ENCODE measurements at regions not wholly inside any gene's neighbourhood (a gene's known extent, or its start where the extent isn't known, plus 50 kb on each side); places are given as distances from the start of the nearest gene placed in this dataset.

- no peak overlapping the region for H3K4me3 Mint-ChIP-seq
- DNase-seq = no peak
- H3K36me3 Mint-ChIP-seq (ENCODE audit: low read depth) = no peaks in the 10 kb centered on the region
- H3K27me3 Mint-ChIP-seq = no peaks in the 10 kb centered on the region
- no peak overlapping the region for H3K27ac Mint-ChIP-seq
- H3K4me1 Mint-ChIP-seq = no peaks in the 10 kb centered on the region
- intact Hi-C loops (cut with micrococcal nuclease) = no loop called here
- H3K9me3 Mint-ChIP-seq = peaks cover 3% of the 10 kb centered on the region
Measured at GRCh38 chr10:107481881-107482280, 317.4 kb upstream of the SORCS1 start.

GRCh38 chr10:107481224-107481623 is 316.7 kb upstream of the SORCS1 start:
- peaks cover 7% of the 10 kb centered on the region for H3K9me3 Mint-ChIP-seq
- H3K4me3 Mint-ChIP-seq = no peak overlapping the region
- H3K36me3 Mint-ChIP-seq (ENCODE audit: low read depth) = no peaks in the 10 kb centered on the region
- H3K27me3 Mint-ChIP-seq = no peaks in the 10 kb centered on the region
- H3K27ac Mint-ChIP-seq = no peak overlapping the region
- no peaks in the 10 kb centered on the region for H3K4me1 Mint-ChIP-seq
- intact Hi-C loops (cut with micrococcal nuclease) = no loop called here
- no peak for DNase-seq

- H3K4me3 Mint-ChIP-seq = no peak overlapping the region
- peaks cover 7% of the 10 kb centered on the region for H3K9me3 Mint-ChIP-seq
- no peaks in the 10 kb centered on the region for H3K27me3 Mint-ChIP-seq
- DNase-seq = no peak
- no peaks in the 10 kb centered on the region for H3K4me1 Mint-ChIP-seq
- no peaks in the 10 kb centered on the region for H3K36me3 Mint-ChIP-seq (ENCODE audit: low read depth)
- H3K27ac Mint-ChIP-seq = no peak overlapping the region
- intact Hi-C loops (cut with micrococcal nuclease) = no loop called here
Measured at GRCh38 chr10:107480781-107481180, 316.3 kb upstream of the SORCS1 start.

GRCh38 chr10:107477266-107477665 is 312.8 kb upstream of the SORCS1 start:
- intact Hi-C loops (cut with micrococcal nuclease) = no loop called here
- no peak overlapping the region for H3K4me3 Mint-ChIP-seq

GRCh38 chr10:107476408-107476807 is 311.9 kb upstream of the SORCS1 start:
- no peak overlapping the region for H3K27ac Mint-ChIP-seq
- no peaks in the 10 kb centered on the region for H3K27me3 Mint-ChIP-seq
- no peaks in the 10 kb centered on the region for H3K4me1 Mint-ChIP-seq
- intact Hi-C loops (cut with micrococcal nuclease) = no loop called here
- no peaks in the 10 kb centered on the region for H3K36me3 Mint-ChIP-seq (ENCODE audit: low read depth)
- peaks cover 3% of the 10 kb centered on the region for H3K9me3 Mint-ChIP-seq
- H3K4me3 Mint-ChIP-seq = no peak overlapping the region
- no peak for DNase-seq

More at GRCh38 chr10:107477266-107477665, 312.8 kb upstream of the SORCS1 start:
- DNase-seq = no peak
- Mint-ChIP-seq H3K9me3 (peaks cover 3% of the 10 kb centered on the region), H3K4me1 (no peaks in the 10 kb centered on the region), H3K27ac (no peak overlapping the region), H3K27me3 (no peaks in the 10 kb centered on the region), H3K36me3 (ENCODE audit: low read depth) (no peaks in the 10 kb centered on the region)

GRCh38 chr10:107474650-107475049 is 310.1 kb upstream of the SORCS1 start:
- H3K27me3 Mint-ChIP-seq = no peaks in the 10 kb centered on the region
- intact Hi-C loops (cut with micrococcal nuclease) = no loop called here
- H3K4me1 Mint-ChIP-seq = no peaks in the 10 kb centered on the region
- no peak overlapping the region for H3K4me3 Mint-ChIP-seq
- DNase-seq = no peak
- H3K27ac Mint-ChIP-seq = no peak overlapping the region
- peaks cover 7% of the 10 kb centered on the region for H3K9me3 Mint-ChIP-seq
- no peaks in the 10 kb centered on the region for H3K36me3 Mint-ChIP-seq (ENCODE audit: low read depth)

- peaks cover 7% of the 10 kb centered on the region for H3K9me3 Mint-ChIP-seq
- intact Hi-C loops (cut with micrococcal nuclease) = no loop called here
- H3K27me3 Mint-ChIP-seq = no peaks in the 10 kb centered on the region
- no peak for DNase-seq
- no peak overlapping the region for H3K4me3 Mint-ChIP-seq
- H3K36me3 Mint-ChIP-seq (ENCODE audit: low read depth) = no peaks in the 10 kb centered on the region
- no peaks in the 10 kb centered on the region for H3K4me1 Mint-ChIP-seq
- H3K27ac Mint-ChIP-seq = no peak overlapping the region
Measured at GRCh38 chr10:107473225-107473624, 308.7 kb upstream of the SORCS1 start.

GRCh38 chr10:107471911-107472310 is 307.4 kb upstream of the SORCS1 start:
- no peaks in the 10 kb centered on the region for H3K36me3 Mint-ChIP-seq (ENCODE audit: low read depth)
- H3K9me3 Mint-ChIP-seq = peaks cover 7% of the 10 kb centered on the region
- no peak for DNase-seq
- intact Hi-C loops (cut with micrococcal nuclease) = no loop called here
- no peaks in the 10 kb centered on the region for H3K27me3 Mint-ChIP-seq
- H3K27ac Mint-ChIP-seq = no peak overlapping the region
- H3K4me3 Mint-ChIP-seq = no peak overlapping the region
- no peaks in the 10 kb centered on the region for H3K4me1 Mint-ChIP-seq

- intact Hi-C loops (cut with micrococcal nuclease) = no loop called here
- no peaks in the 10 kb centered on the region for H3K27me3 Mint-ChIP-seq
- no peak overlapping the region for H3K27ac Mint-ChIP-seq
Measured at GRCh38 chr10:107453561-107453960, 289.1 kb upstream of the SORCS1 start.

GRCh38 chr10:107451047-107451446 is 286.5 kb upstream of the SORCS1 start:
- Mint-ChIP-seq H3K27ac (no peak overlapping the region), H3K4me1 (no peaks in the 10 kb centered on the region), H3K36me3 (ENCODE audit: low read depth) (no peaks in the 10 kb centered on the region), H3K4me3 (no peak overlapping the region), H3K27me3 (no peaks in the 10 kb centered on the region), H3K9me3 (no peaks in the 10 kb centered on the region)
- intact Hi-C loops (cut with micrococcal nuclease) = no loop called here
- no peak for DNase-seq

More at GRCh38 chr10:107453561-107453960, 289.1 kb upstream of the SORCS1 start:
- H3K36me3 Mint-ChIP-seq (ENCODE audit: low read depth) = no peaks in the 10 kb centered on the region
- no peaks in the 10 kb centered on the region for H3K4me1 Mint-ChIP-seq
- no peak for DNase-seq
- H3K9me3 Mint-ChIP-seq = no peaks in the 10 kb centered on the region
- H3K4me3 Mint-ChIP-seq = no peak overlapping the region

GRCh38 chr10:107450056-107450455 is 285.6 kb upstream of the SORCS1 start:
- H3K27me3 Mint-ChIP-seq = no peaks in the 10 kb centered on the region
- DNase-seq = no peak
- H3K4me3 Mint-ChIP-seq = no peak overlapping the region
- H3K4me1 Mint-ChIP-seq = no peaks in the 10 kb centered on the region
- no peaks in the 10 kb centered on the region for H3K36me3 Mint-ChIP-seq (ENCODE audit: low read depth)
- no peak overlapping the region for H3K27ac Mint-ChIP-seq
- intact Hi-C loops (cut with micrococcal nuclease) = no loop called here
- H3K9me3 Mint-ChIP-seq = no peaks in the 10 kb centered on the region

GRCh38 chr10:107444443-107444842 is 279.9 kb upstream of the SORCS1 start:
- DNase-seq = no peak
- H3K4me3 Mint-ChIP-seq = no peak overlapping the region
- no peaks in the 10 kb centered on the region for H3K36me3 Mint-ChIP-seq (ENCODE audit: low read depth)
- no peaks in the 10 kb centered on the region for H3K9me3 Mint-ChIP-seq
- intact Hi-C loops (cut with micrococcal nuclease) = no loop called here
- no peaks in the 10 kb centered on the region for H3K27me3 Mint-ChIP-seq
- no peaks in the 10 kb centered on the region for H3K4me1 Mint-ChIP-seq
- no peak overlapping the region for H3K27ac Mint-ChIP-seq

- H3K27me3 Mint-ChIP-seq = no peaks in the 10 kb centered on the region
- no peaks in the 10 kb centered on the region for H3K4me1 Mint-ChIP-seq
- H3K4me3 Mint-ChIP-seq = no peak overlapping the region
- no peaks in the 10 kb centered on the region for H3K36me3 Mint-ChIP-seq (ENCODE audit: low read depth)
- no peak overlapping the region for H3K27ac Mint-ChIP-seq
- intact Hi-C loops (cut with micrococcal nuclease) = no loop called here
- DNase-seq = no peak
- H3K9me3 Mint-ChIP-seq = no peaks in the 10 kb centered on the region
Measured at GRCh38 chr10:107443813-107444212, 279.3 kb upstream of the SORCS1 start.

- Mint-ChIP-seq H3K9me3 (no peaks in the 10 kb centered on the region), H3K27me3 (no peaks in the 10 kb centered on the region), H3K4me1 (no peaks in the 10 kb centered on the region), H3K27ac (no peak overlapping the region), H3K36me3 (ENCODE audit: low read depth) (no peaks in the 10 kb centered on the region), H3K4me3 (no peak overlapping the region)
- intact Hi-C loops (cut with micrococcal nuclease) = no loop called here
- no peak for DNase-seq
Measured at GRCh38 chr10:107443326-107443725, 278.8 kb upstream of the SORCS1 start.

GRCh38 chr10:107442035-107442505 is 277.6 kb upstream of the SORCS1 start:
- H3K9me3 Mint-ChIP-seq = no peaks in the 10 kb centered on the region
- intact Hi-C loops (cut with micrococcal nuclease) = no loop called here
- H3K27me3 Mint-ChIP-seq = no peaks in the 10 kb centered on the region
- no peak overlapping the region for H3K27ac Mint-ChIP-seq
- no peak overlapping the region for H3K4me3 Mint-ChIP-seq
- no peaks in the 10 kb centered on the region for H3K4me1 Mint-ChIP-seq
- H3K36me3 Mint-ChIP-seq (ENCODE audit: low read depth) = no peaks in the 10 kb centered on the region
- DNase-seq = no peak

Measured in activated CD4-positive, alpha-beta T cell treated with anti-CD3 and anti-CD28 coated beads, Interleukin-2, amount 10 ng/mL, durations not matched to agents 24 days and 14 days (primary cell).